ENCODE measurements at regions not wholly inside any gene's neighbourhood (a gene's known extent, or its start where the extent isn't known, plus 50 kb on each side); places are given as distances from the start of the nearest gene placed in this dataset.
A peak's percentile ranks its signal among the peaks of the same experiment; 100 is the strongest.

DNA sequence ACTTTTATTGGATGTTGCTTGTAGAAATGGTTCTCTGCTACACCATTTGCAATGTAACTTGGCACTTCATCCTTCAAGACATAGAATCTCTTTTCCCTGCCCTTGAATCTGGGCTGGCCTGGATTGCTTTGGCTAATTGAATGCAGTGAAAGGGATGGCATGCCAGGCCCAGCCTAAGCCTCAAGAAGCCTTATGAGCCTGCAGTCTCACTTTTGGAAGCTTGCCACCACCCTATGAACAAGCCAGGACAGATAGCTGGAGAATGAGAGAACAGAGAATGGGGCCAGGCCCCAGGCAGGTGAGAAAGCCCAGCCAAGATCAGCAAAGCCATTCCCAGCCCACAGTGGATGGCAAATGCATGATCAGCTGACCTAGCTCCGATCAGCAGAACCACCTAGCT, 117.0 kb upstream of the ADRA1D start:
- H3K4me3 ChIP-seq, result no peak overlapping the region
- H3K27ac ChIP-seq, result no peak overlapping the region
- H4K20me1 ChIP-seq, result no peaks in the 10 kb centered on the region
- peaks cover 9% of the 10 kb centered on the region for H3K4me1 ChIP-seq
- no peak overlapping the region for H3K9ac ChIP-seq
- no peaks in the 10 kb centered on the region for H3K27me3 ChIP-seq
- 0 out of 2 replicates have a peak, but pooled peaks cover 5% of the 10 kb centered on the region for H3K9me3 ChIP-seq
- H3K4me2 ChIP-seq, result no peak overlapping the region
- TF ChIP-seq Cebpa-rat (IDR thresholded peaks at IDR 0.05), result no peak
- no peaks in the 10 kb centered on the region for H3K36me3 ChIP-seq

- Histone ChIP-seq H3K4me1 (no peaks in the 10 kb centered on the region), H3K27ac (no peak overlapping the region), H3K36me3 (no peaks in the 10 kb centered on the region), H3K4me3 (no peak overlapping the region), H3K9me3 (no peaks in the 10 kb centered on the region), H4K20me1 (no peaks in the 10 kb centered on the region), H3K27me3 (no peaks in the 10 kb centered on the region), H3K9ac (no peak overlapping the region), H3K4me2 (no peak overlapping the region)
- no peak for TF ChIP-seq Cebpa-rat (IDR thresholded peaks at IDR 0.05)
Measured at GRCh38 chr20:4358552-4358951, 109.5 kb upstream of the ADRA1D start.

DNA sequence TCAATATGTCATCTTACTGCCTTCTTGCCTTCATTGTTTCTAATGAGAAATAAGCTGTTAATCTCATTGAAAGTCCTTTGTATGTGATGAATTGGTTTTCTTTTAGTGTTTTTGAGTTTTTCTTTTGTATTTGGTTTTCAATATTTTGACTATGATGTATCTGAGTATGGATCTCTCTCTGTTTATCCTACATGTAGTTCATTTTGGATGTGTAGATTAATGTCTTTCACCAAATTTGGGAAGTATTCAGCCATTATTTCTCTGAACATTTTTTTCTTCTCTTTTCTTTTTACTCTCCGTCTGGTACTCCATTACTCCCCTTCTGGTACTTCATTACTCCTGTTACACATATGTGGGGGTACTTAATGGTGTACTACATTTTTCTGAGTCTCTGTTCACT, 103.3 kb upstream of the ADRA1D start:
- no peak for TF ChIP-seq Cebpa-rat (IDR thresholded peaks at IDR 0.05)
- no peak overlapping the region for H3K4me3 ChIP-seq
- no peak overlapping the region for H3K4me2 ChIP-seq
- H3K27ac ChIP-seq, result no peak overlapping the region
- H3K4me1 ChIP-seq, result peaks cover 21% of the 10 kb centered on the region
- no peak overlapping the region for H3K9ac ChIP-seq
- peaks cover 13% of the 10 kb centered on the region; the same call in 1 of the 2 replicates for H3K9me3 ChIP-seq
- no peaks in the 10 kb centered on the region for H3K27me3 ChIP-seq
- no peaks in the 10 kb centered on the region for H4K20me1 ChIP-seq
- H3K36me3 ChIP-seq, result no peaks in the 10 kb centered on the region

- no peak overlapping the region for H3K27ac ChIP-seq
Measured at GRCh38 chr20:4350096-4350495, 101.0 kb upstream of the ADRA1D start.

DNA sequence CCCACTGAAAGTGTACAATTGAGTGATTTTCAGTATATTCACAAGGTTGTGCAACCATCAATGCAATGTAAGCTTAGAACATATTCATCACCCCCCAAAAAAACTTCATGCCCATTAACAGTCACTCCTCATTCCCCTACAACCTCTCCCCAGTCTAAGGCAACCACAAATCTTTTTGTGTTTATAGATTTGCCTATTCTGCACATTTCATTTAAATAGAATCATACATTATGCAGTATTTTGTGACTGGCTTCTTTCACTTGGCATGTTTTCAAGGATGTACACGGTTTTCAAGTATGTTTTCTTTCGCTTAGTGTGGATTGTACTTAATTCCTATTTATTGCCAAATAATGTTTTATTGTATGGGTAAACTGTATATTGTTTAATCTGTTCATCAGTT, 95.6 kb upstream of the ADRA1D start:
- H3K4me1 ChIP-seq, result peaks cover 30% of the 10 kb centered on the region
- H4K20me1 ChIP-seq, result no peaks in the 10 kb centered on the region
- no peaks in the 10 kb centered on the region for H3K9me3 ChIP-seq
- TF ChIP-seq Cebpa-rat (IDR thresholded peaks at IDR 0.05), result no peak
- no peaks in the 10 kb centered on the region for H3K36me3 ChIP-seq
- H3K4me3 ChIP-seq, result no peak overlapping the region
- H3K27ac ChIP-seq, result no peak overlapping the region
- no peaks in the 10 kb centered on the region for H3K27me3 ChIP-seq
- no peak overlapping the region for H3K4me2 ChIP-seq
- H3K9ac ChIP-seq, result no peak overlapping the region

More at GRCh38 chr20:4350096-4350495, 101.0 kb upstream of the ADRA1D start:
- H4K20me1 ChIP-seq, result no peaks in the 10 kb centered on the region
- no peak overlapping the region for H3K4me3 ChIP-seq
- H3K9ac ChIP-seq, result no peak overlapping the region
- H3K4me1 ChIP-seq, result peaks cover 21% of the 10 kb centered on the region
- no peak for TF ChIP-seq Cebpa-rat (IDR thresholded peaks at IDR 0.05)
- no peaks in the 10 kb centered on the region for H3K27me3 ChIP-seq
- peaks cover 13% of the 10 kb centered on the region; the same call in 1 of the 2 replicates for H3K9me3 ChIP-seq
- H3K4me2 ChIP-seq, result peak overlapping the region; percentile 34
- H3K36me3 ChIP-seq, result no peaks in the 10 kb centered on the region

GRCh38 chr20:4342609-4343008, 93.5 kb upstream of the ADRA1D start:
- Histone ChIP-seq H3K27me3 (no peaks in the 10 kb centered on the region), H3K4me2 (peak overlapping the region; percentile 46), H3K4me3 (no peak overlapping the region), H3K9ac (no peak overlapping the region), H4K20me1 (no peaks in the 10 kb centered on the region), H3K9me3 (no peaks in the 10 kb centered on the region), H3K4me1 (peaks cover 21% of the 10 kb centered on the region), H3K27ac (no peak overlapping the region), H3K36me3 (no peaks in the 10 kb centered on the region)
- TF ChIP-seq Cebpa-rat (IDR thresholded peaks at IDR 0.05), result no peak

DNA sequence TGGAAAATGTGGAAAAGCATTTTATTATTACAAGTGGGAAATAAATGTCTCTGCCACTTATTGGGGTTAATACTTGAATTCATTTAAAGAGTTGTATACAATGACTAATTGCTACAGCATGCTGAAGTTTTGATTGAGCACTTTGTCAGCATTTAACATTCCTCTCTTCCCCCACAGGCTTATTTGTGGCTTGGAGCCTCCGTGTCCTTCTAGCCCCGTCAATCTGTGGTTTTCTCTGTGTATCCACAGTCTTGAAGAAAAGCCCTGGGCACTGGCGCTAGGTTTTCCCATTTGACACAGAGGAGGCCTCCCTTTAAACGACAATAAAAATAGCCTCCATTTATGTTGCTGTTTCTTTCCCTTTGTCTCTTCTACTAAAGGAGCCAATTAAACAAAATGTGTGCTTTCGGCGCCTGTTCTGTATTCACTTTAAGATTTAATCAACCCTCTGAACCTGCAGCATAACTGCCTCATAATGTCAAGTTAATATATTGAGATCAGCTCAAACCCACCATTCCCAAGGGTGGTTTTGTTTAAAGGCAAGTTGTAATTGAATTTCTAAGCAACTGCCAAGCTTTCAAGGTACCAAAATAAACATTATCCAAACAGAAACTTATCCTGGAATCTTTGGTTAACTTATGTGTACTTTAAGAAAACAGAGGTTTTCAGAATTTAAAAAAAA, 92.9 kb upstream of the ADRA1D start:
- Histone ChIP-seq H3K27ac (no peak overlapping the region), H3K27me3 (no peaks in the 10 kb centered on the region), H3K9ac (no peak overlapping the region)

GRCh38 chr20:4335722-4336121, 86.6 kb upstream of the ADRA1D start:
- TF ChIP-seq Cebpa-rat (IDR thresholded peaks at IDR 0.05), result no peak
- Histone ChIP-seq H3K27ac (no peak overlapping the region), H3K4me3 (no peak overlapping the region), H3K9ac (no peak overlapping the region), H3K4me1 (no peaks in the 10 kb centered on the region), H3K9me3 (no peaks in the 10 kb centered on the region), H4K20me1 (no peaks in the 10 kb centered on the region), H3K4me2 (no peak overlapping the region), H3K36me3 (no peaks in the 10 kb centered on the region), H3K27me3 (no peaks in the 10 kb centered on the region)

More for the DNA sequence above, 92.9 kb upstream of the ADRA1D start:
- H3K9me3 ChIP-seq, result no peaks in the 10 kb centered on the region
- no peak for TF ChIP-seq Cebpa-rat (IDR thresholded peaks at IDR 0.05)
- H3K4me2 ChIP-seq, result peak overlapping the region; percentile 46
- peaks cover 21% of the 10 kb centered on the region for H3K4me1 ChIP-seq
- no peaks in the 10 kb centered on the region for H4K20me1 ChIP-seq
- no peak overlapping the region for H3K4me3 ChIP-seq
- no peaks in the 10 kb centered on the region for H3K36me3 ChIP-seq

DNA sequence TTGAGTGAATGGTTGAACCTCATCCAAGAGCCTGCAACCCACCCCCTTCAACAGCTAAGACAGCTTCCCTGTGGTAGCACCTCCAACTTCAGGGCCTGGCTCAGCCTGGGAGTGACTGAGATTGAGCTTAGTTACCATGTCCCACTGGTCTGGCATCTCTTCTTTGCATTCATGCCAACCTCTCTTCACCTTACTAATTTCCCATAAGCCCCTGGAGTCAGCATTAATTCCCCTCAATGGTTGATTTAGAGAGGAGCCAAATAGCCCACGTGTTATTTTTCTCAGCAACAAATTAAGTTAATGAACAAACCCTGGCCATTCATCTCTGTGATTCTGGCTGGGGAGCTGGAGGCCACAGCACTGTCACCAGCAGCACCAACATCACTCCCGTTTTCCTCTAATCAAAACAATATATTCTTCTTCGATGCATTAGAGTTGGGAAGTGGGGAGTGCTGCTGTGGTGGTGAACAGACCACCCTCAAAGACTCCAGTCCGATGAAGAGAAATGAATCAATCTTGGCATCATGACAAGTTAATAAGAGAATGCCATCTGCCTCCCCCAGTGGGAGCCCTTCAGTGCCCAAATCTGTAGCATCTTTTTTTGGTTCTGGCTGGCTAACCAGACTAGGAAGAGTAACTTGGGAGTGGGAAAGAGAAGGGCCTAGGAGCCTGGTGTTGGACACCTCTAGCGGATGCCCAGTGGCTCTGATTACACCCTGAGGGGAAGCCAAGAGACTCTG, 83.2 kb upstream of the ADRA1D start:
- Histone ChIP-seq H4K20me1 (no peaks in the 10 kb centered on the region), H3K36me3 (no peaks in the 10 kb centered on the region), H3K27ac (no peak overlapping the region), H3K9ac (no peak overlapping the region), H3K4me3 (no peak overlapping the region), H3K9me3 (0 out of 2 replicates have a peak, but pooled peaks cover 1% of the 10 kb centered on the region), H3K27me3 (no peaks in the 10 kb centered on the region), H3K4me1 (peaks cover 20% of the 10 kb centered on the region), H3K4me2 (no peak overlapping the region)
- TF ChIP-seq Cebpa-rat (IDR thresholded peaks at IDR 0.05), result no peak

DNA sequence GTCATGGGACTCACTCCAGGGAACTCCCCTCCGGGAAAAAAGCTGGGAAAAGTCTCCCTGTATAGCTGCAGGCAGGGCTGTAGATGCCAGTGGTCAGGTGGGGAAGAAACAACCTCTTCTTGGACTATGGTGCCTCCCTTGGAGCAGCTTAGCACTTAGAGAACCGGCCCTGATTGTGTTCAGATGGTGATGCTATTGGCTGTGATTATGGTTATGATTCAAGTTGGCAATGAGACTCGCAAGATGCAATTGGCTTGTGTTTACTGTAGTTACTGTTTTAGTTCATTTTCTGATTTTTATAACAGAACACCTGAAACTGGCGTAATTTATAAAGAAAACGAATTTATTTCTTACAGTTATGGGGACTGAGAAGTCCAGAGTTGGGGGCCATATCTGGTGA, 80.9 kb upstream of the ADRA1D start:
- no peak overlapping the region for H3K4me2 ChIP-seq
- H3K27ac ChIP-seq, result no peak overlapping the region
- no peak for TF ChIP-seq Cebpa-rat (IDR thresholded peaks at IDR 0.05)
- H3K36me3 ChIP-seq, result no peaks in the 10 kb centered on the region
- no peaks in the 10 kb centered on the region for H3K27me3 ChIP-seq
- peaks cover 42% of the 10 kb centered on the region for H3K4me1 ChIP-seq
- 0 out of 2 replicates have a peak, but pooled peaks cover 5% of the 10 kb centered on the region for H3K9me3 ChIP-seq
- no peaks in the 10 kb centered on the region for H4K20me1 ChIP-seq
- no peak overlapping the region for H3K9ac ChIP-seq
- H3K4me3 ChIP-seq, result no peak overlapping the region

All from BLaER1 (cell line).